Adrenal gland (tissue), 9 donors: ENCODE measurements at regions not wholly inside any gene's neighbourhood (a gene's known extent, or its start where the extent isn't known, plus 50 kb on each side); places are given as distances from the start of the nearest gene placed in this dataset.

Experiments used
- DNase-seq, 7 donors: peaks; one replicate each; pipeline ENCODE4 v3.0.0-alpha.2; 2019 to 2020
- H3K27ac ChIP-seq, 5 donors: fragments of 200-600 bp; sonication (generic) in 4 of 5; 1 replicate in 3 of 5; 2 replicates in 2 of 5; pipeline versions ENCODE4 v1.5.1 to v1.8.0; 2016 to 2020; ENCODE audit warnings: mild to moderate bottlenecking in 1 of 5
- H3K27me3 ChIP-seq: fragments of 200-600 bp; 2 replicates; pipeline ENCODE4 v1.8.0; 2021
- H3K36me3 ChIP-seq, 2 donors: fragments of 200-600 bp; replicated peaks in 1 of 2; 1 replicate in 1 of 2; 2 replicates in 1 of 2; pipeline versions ENCODE4 v1.5.1 to v1.8.0; 2018 to 2022
- H3K4me1 ChIP-seq, 2 donors: fragments of 200-600 bp; replicated peaks in 1 of 2; 1 replicate in 1 of 2; 2 replicates in 1 of 2; pipeline versions ENCODE4 v1.5.1 to v1.8.0; 2018 to 2021
- H3K4me3 ChIP-seq, 4 donors: fragments of 200-600 bp; sonication (generic) in 3 of 4; one replicate each; pipeline ENCODE4 v1.5.1; 2016 to 2018
- H3K9me3 ChIP-seq, 3 donors: fragments of 200-600 bp; sonication (generic) in 1 of 3; replicated peaks in 1 of 3; 1 replicate in 2 of 3; 2 replicates in 1 of 3; pipeline versions ENCODE4 v1.5.1 to v1.8.0; 2016 to 2021
- CTCF ChIP-seq, 6 experiments: fragments of 450-650 bp in 4 of 6; fragments of 200-600 bp in 2 of 6; sonication (generic) in 1 of 6; IDR thresholded peaks; 1 replicate in 5 of 6; 2 replicates in 1 of 6; pipeline versions ENCODE4 v1.5.1 to v1.8.0; 2016 to 2021; ENCODE audit warnings: antibody characterized with exemption in 6 of 6, mild to moderate bottlenecking in 2 of 6, moderate library complexity in 1 of 6
- POLR2A ChIP-seq, 2 donors: fragments of 450-650 bp; IDR thresholded peaks; one replicate each; pipeline ENCODE4 v1.6.1; 2017; ENCODE audit warnings: antibody characterized with exemption in 2 of 2, mild to moderate bottlenecking in 2 of 2, moderate library complexity in 1 of 2
- WGBS, 4 donors: extraction: QIAGEN DNeasy Blood & Tissue Kit in 2 of 4; methylation state at CpG; one replicate each; pipeline versions ENCODE4 v1.1.5 to v1.1.7; 2013 to 2017; 5-methylcytosine and 5-hydroxymethylcytosine counted together
- intact Hi-C, 2 donors: fragments of 100-400 bp; cut with DNase I; formaldehyde crosslinking; loops; one replicate each; pipeline versions ENCODE4 v1.14.1 to v1.15.0; 2022 to 2023
- donor health status: healthy with polysubstance abuse.
- donor health status: Bipolar disorder and iron deficiency.
- donor health status: DM: yes; HTN: yes; CAD: no.
- donor health status: DM: no; HTN: no; CAD: no.
- donor health status: DM: no; HTN: no; CAD: no.

DNA sequence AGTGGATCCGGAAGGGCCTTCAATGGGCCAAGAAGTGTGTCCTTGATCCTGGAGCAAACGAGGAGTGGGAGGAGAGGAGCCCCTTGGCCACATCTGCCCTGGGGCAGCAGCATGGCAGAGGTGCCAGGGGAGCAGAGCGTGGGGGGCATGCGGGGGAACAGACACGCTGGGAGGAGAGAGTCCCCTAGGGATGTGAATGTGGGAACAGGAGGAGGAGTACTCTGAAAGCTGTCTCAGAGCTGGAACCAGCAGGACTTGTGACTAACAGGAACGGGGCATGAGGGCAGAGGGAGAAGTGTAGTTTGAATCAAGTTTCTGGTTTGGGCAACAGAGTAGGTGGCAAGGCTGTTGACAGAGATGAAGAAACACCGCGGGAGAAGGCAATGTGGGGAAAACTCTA, 54.5 kb upstream of the SLC35C1 start:
- Histone ChIP-seq H3K4me1 (peaks cover 0 to 11% of the 10 kb centered on the region in 2 donors), H3K27me3 (no peaks in the 10 kb centered on the region), H3K4me3 (no peak overlapping the region), H3K27ac (no peak overlapping the region), H3K36me3 (no peaks in the 10 kb centered on the region), H3K9me3 (no peaks in the 10 kb centered on the region)
- intact Hi-C loops: loop anchor here in 1 of 2 donors (10.0 kb wide), 1 partner anchor 96 kb away; no protein-coding TSS in a partner anchor
- TF ChIP-seq POLR2A (IDR thresholded peaks at IDR 0.05) (no peak), CTCF (IDR thresholded peaks at IDR 0.05) (no peak)
- no peak for DNase-seq
- WGBS, 4 donors: 76 to 81% (median 78%) methylated on average over 8 of the region's 8 CpGs

DNA sequence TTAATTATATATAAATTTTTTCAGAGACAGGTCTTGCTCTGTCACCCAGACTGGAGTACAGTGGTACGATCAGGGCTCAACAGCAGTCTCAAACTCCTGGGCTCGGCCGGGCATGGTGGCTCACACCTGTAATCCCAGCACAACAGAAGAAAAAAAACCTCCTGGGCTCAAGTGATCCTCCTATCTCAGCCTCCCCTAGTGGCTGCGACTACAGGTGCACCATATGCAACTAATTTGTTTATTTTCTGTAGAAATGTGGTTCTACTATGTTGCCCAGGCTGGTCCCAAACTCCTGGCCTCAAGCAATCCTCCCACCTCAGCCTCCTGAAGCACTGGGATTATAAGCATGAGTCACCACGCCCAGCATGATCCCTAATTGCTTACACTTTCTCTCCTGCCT, 56.1 kb upstream of the SLC35C1 start:
- 85 to 90% (median 88%) methylated on average over 5 of the region's 5 CpGs for WGBS, 4 donors
- H3K36me3 ChIP-seq: no peaks in the 10 kb centered on the region
- no peaks in the 10 kb centered on the region for H3K9me3 ChIP-seq
- no peaks in the 10 kb centered on the region for H3K27me3 ChIP-seq
- no peaks in the 10 kb centered on the region for H3K4me1 ChIP-seq
- intact Hi-C loops: no loop called here
- H3K4me3 ChIP-seq: no peak overlapping the region
- no peak for DNase-seq
- no peak overlapping the region for H3K27ac ChIP-seq
- TF ChIP-seq CTCF (IDR thresholded peaks at IDR 0.05) (no peak), POLR2A (IDR thresholded peaks at IDR 0.05) (no peak)

DNA sequence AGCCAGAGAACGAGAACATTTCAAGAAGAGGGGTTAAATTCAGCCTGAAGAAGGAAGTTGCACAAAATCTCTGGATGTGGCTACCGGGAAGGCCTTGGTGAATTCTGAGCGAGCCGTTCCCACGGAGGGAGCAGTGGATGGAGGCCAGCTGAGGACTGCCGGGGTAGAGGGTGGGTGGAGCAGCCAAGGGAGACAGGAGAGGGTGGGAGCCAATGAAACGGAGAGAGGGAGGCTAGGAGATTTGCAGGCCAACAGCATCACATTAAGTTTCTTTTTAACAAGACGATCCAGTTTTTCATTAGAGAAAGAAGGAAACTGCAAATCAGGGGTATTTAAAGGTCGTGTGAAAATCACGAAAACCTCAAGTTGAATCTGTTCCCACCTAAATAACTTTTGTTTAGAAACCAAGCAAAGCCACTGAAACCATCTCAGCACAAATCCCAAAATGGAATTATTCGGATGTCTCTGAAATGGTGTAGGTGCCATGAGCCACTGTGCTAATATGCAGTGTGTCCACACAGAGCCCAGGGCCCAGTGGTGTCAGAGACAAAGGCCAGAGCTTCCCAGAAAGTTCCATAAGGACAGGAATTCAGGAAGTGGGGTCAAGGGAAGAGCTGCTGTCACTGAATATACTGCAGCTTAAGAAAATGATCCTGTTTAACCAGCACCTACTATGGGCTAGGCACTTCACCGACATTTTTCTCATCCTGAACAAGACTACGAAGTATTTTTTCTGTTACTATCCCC, 59.7 kb upstream of the SLC35C1 start:
- Histone ChIP-seq H3K9me3 (no peaks in the 10 kb centered on the region), H3K27ac (peak overlapping the region in 2 of 5 donors; percentile 15 to 27), H3K36me3 (no peaks in the 10 kb centered on the region), H3K27me3 (no peaks in the 10 kb centered on the region), H3K4me1 (no peaks in the 10 kb centered on the region), H3K4me3 (no peak overlapping the region)
- 58 to 68% (median 63%) methylated on average over 13 of the region's 13 CpGs for WGBS, 4 donors
- no peak for TF ChIP-seq POLR2A (IDR thresholded peaks at IDR 0.05)
- TF ChIP-seq CTCF (IDR thresholded peaks at IDR 0.05): no peak
- DNase-seq: peak in 2 of 7 donors; percentile 15 to 26
- intact Hi-C loops: no loop called here

DNA sequence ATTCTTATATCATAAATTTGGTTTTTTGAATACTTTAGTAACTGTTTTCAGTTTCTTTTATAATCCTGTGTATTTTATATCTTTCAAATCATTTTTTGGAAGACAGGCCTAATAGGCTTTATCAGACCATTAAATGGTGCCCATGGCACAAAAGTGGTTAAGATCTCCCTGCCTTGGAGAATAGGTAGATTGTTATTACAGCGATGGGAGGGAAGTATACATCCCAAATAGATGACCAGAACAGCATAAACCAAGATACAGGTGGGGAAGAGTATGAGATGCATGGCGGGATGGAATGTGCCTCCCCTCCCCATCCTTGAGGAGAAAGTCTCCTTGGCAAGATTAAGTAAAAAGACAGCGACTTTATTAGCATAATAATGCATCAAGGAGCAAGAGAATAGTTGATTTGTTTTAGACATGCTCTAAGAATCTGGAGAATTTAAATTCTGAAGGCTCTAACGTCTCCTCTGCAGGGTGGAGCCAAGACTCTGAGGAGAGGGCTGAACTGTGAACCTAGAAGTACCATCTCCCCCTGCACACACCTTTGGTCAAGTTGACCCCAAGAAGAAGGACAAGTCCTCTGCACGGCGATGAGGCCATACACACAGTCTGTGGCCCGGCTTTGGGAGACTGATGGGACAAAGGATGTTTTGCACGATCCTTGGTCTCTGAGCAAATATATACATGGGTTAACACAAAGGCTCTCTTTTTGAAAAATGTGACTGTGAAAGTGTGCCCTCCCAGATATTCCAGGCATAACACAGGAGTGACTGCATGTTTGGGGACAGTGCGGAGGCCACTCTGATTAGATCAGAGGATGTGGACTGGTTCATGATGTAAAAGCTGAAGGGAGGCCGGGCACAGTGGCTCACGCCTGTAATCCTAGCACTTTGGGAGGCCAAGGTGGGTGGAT, 61.1 kb upstream of the SLC35C1 start:
- Histone ChIP-seq H3K27me3 (no peaks in the 10 kb centered on the region), H3K36me3 (no peaks in the 10 kb centered on the region), H3K27ac (no peak overlapping the region), H3K4me3 (no peak overlapping the region), H3K9me3 (no peaks in the 10 kb centered on the region), H3K4me1 (no peaks in the 10 kb centered on the region)
- DNase-seq: no peak
- no peak for TF ChIP-seq POLR2A (IDR thresholded peaks at IDR 0.05)
- no peak for TF ChIP-seq CTCF (IDR thresholded peaks at IDR 0.05)
- intact Hi-C loops: no loop called here
- 84 to 91% (median 87%) methylated on average over 11 of the region's 11 CpGs for WGBS, 4 donors
